K562 (cell line): ENCODE measurements at regions not wholly inside any gene's neighbourhood (a gene's known extent, or its start where the extent isn't known, plus 50 kb on each side); places are given as distances from the start of the nearest gene placed in this dataset.

Source experiments
- CTCF ChIP-seq, 3 experiments: IDR thresholded peaks in 2 of 3; conservative IDR thresholded peaks in 1 of 3; 2 replicates each; pipeline ENCODE4 v1.5.1; 2011 to 2012; ENCODE audit warnings: low read length in 3 of 3, mild to moderate bottlenecking in 3 of 3, control low read depth in 2 of 3, improper control_type of control experiment in 1 of 3, inconsistent platforms in 1 of 3, low read depth in 1 of 3, mixed read lengths in 1 of 3, moderate library complexity in 1 of 3; ENCODE audit not compliant: insufficient read depth in 2 of 3
- GATA2 ChIP-seq: sonication (generic); formaldehyde crosslinking; IDR thresholded peaks from 2 replicates; pipeline ENCODE4 v1.4.0; 2020; ENCODE audit warnings: mild to moderate bottlenecking, missing genetic modification reagents
- USF2 ChIP-seq: sonication (generic); formaldehyde crosslinking; IDR thresholded peaks from 2 replicates; pipeline ENCODE4 v1.5.0; 2020; ENCODE audit warnings: missing genetic modification reagents

GRCh38 chr4:26185436-26185835, 135.4 kb upstream of the RBPJ start:
- TF ChIP-seq CTCF (IDR thresholded peaks at IDR 0.05 in 2 of 3, conservative IDR thresholded peaks at IDR 0.05 in 1 of 3; ENCODE audit: insufficient read depth in 2 of 3, low read depth in 1 of 3, low read length in 3 of 3) = no peak
- no peak for TF ChIP-seq GATA2 (CRISPR knock-in tag)
- TF ChIP-seq USF2 (CRISPR knock-in tag) = no peak
